Right forelimb (tissue), 1 donor: ENCODE measurements at regions not wholly inside any gene's neighbourhood (a gene's known extent, or its start where the extent isn't known, plus 50 kb on each side); places are given as distances from the start of the nearest gene placed in this dataset.

Experiments
- DNase-seq: peaks from one replicate; pipeline ENCODE4 v3.0.0-alpha.2; 2018

- DNase-seq, result no peak
These were observed 96.0 kb downstream of the INHBB start for GRCh38 chr2:120441744-120442471.

GRCh38 chr2:120442541-120442922 is 96.6 kb downstream of the INHBB start:
- DNase-seq, result no peak

- no peak for DNase-seq
These were observed 97.1 kb downstream of the INHBB start for GRCh38 chr2:120442923-120443571.

- no peak for DNase-seq
These were observed 98.0 kb downstream of the INHBB start for GRCh38 chr2:120443946-120444345.

GRCh38 chr2:120444691-120445240 is 98.8 kb downstream of the INHBB start:
- no peak for DNase-seq

GRCh38 chr2:120445449-120446143 is 99.7 kb downstream of the INHBB start:
- no peak for DNase-seq

GRCh38 chr2:120446236-120447126 is 100.5 kb downstream of the INHBB start:
- no peak for DNase-seq

GRCh38 chr2:120447127-120447785 is 101.3 kb downstream of the INHBB start:
- DNase-seq, result no peak

- DNase-seq, result no peak
These were observed 102.5 kb downstream of the INHBB start for GRCh38 chr2:120448436-120448835.

GRCh38 chr2:120448961-120449810 is 103.2 kb downstream of the INHBB start:
- no peak for DNase-seq

GRCh38 chr2:120450196-120450820 is 104.4 kb downstream of the INHBB start:
- no peak for DNase-seq

- DNase-seq, result no peak
These were observed 105.4 kb downstream of the INHBB start for GRCh38 chr2:120451334-120451733.

GRCh38 chr2:120452131-120452530 is 106.2 kb downstream of the INHBB start:
- no peak for DNase-seq

- DNase-seq, result no peak
These were observed 107.2 kb downstream of the INHBB start for GRCh38 chr2:120452945-120453634.

- DNase-seq, result no peak
These were observed 107.7 kb downstream of the INHBB start for GRCh38 chr2:120453635-120453998.

- DNase-seq, result no peak
These were observed 108.9 kb downstream of the INHBB start for GRCh38 chr2:120454654-120455385.

- no peak for DNase-seq
These were observed 109.5 kb downstream of the INHBB start for GRCh38 chr2:120455390-120455789.

- no peak for DNase-seq
These were observed 110.9 kb downstream of the INHBB start for GRCh38 chr2:120456867-120457266.

- DNase-seq, result no peak
These were observed 114.6 kb downstream of the INHBB start for GRCh38 chr2:120460511-120460910.
